SW 1271 (cell line): ENCODE measurements at regions not wholly inside any gene's neighbourhood (a gene's known extent, or its start where the extent isn't known, plus 50 kb on each side); places are given as distances from the start of the nearest gene placed in this dataset.
"Not testable (repeated sequence)": the region's sequence is repeated elsewhere in the genome, so short reads cannot be mapped to it uniquely, and the experiment has no call there.

ENCODE experiments used
- DNase-seq, 2 experiments: peaks; one replicate each; lab custom pipeline; 2025; lab: John Stamatoyannopoulos, UW

GRCh38 chr13:68806125-68806524 is 1301.5 kb upstream of the ATXN8OS start:
- no peak for DNase-seq

- DNase-seq = no peak
Observed at GRCh38 chr13:68784275-68784674, 1323.4 kb upstream of the ATXN8OS start.

GRCh38 chr13:68759617-68760016 is 1348.0 kb upstream of the ATXN8OS start:
- no peak for DNase-seq

GRCh38 chr13:68749796-68750195 is 1357.8 kb upstream of the ATXN8OS start:
- no peak for DNase-seq

- no peak for DNase-seq
Observed at GRCh38 chr13:68748038-68748437, 1359.6 kb upstream of the ATXN8OS start.

- no peak for DNase-seq
Observed at GRCh38 chr13:68745502-68745901, 1362.1 kb upstream of the ATXN8OS start.

- no peak for DNase-seq
Observed at GRCh38 chr13:68736961-68737360, 1370.7 kb upstream of the ATXN8OS start.

- no peak for DNase-seq
Observed at GRCh38 chr13:68727798-68728197, 1379.8 kb upstream of the ATXN8OS start.

GRCh38 chr13:68727165-68727564 is 1380.5 kb upstream of the ATXN8OS start:
- DNase-seq = no peak

GRCh38 chr13:68719815-68720214 is 1387.8 kb upstream of the ATXN8OS start:
- DNase-seq = no peak

- DNase-seq = no peak
Observed at GRCh38 chr13:68715651-68716050, 1392.0 kb upstream of the ATXN8OS start.

GRCh38 chr13:68714292-68714691 is 1393.3 kb upstream of the ATXN8OS start:
- no peak for DNase-seq

GRCh38 chr13:68713394-68713793 is 1394.2 kb upstream of the ATXN8OS start:
- no peak for DNase-seq

- no peak for DNase-seq
Observed at GRCh38 chr13:68708336-68708908, 1399.2 kb upstream of the ATXN8OS start.

GRCh38 chr13:68706044-68706443 is 1401.6 kb upstream of the ATXN8OS start:
- DNase-seq = not testable (repeated sequence)

- no peak for DNase-seq
Observed at GRCh38 chr13:68697551-68697950, 1410.1 kb upstream of the ATXN8OS start.

- no peak for DNase-seq
Observed at GRCh38 chr13:68696907-68697306, 1410.7 kb upstream of the ATXN8OS start.

GRCh38 chr13:68692049-68692448 is 1415.6 kb upstream of the ATXN8OS start:
- no peak for DNase-seq

GRCh38 chr13:68690567-68690966 is 1417.1 kb upstream of the ATXN8OS start:
- DNase-seq = no peak

GRCh38 chr13:68676513-68677115 is 1431.0 kb upstream of the ATXN8OS start:
- no peak for DNase-seq

GRCh38 chr13:68675209-68675608 is 1432.4 kb upstream of the ATXN8OS start:
- no peak for DNase-seq

- no peak for DNase-seq
Observed at GRCh38 chr13:68667863-68668262, 1437.7 kb upstream of the PCDH9 start.

GRCh38 chr13:68666774-68667397 is 1436.8 kb upstream of the PCDH9 start:
- no peak for DNase-seq

GRCh38 chr13:68645814-68646213 is 1415.7 kb upstream of the PCDH9 start:
- DNase-seq = no peak
